HEK293T (cell line): ENCODE measurements at regions not wholly inside any gene's neighbourhood (a gene's known extent, or its start where the extent isn't known, plus 50 kb on each side); places are given as distances from the start of the nearest gene placed in this dataset.

Source experiments
- CTCF ChIA-PET: fragments of 350-600 bp; formaldehyde crosslinking; extraction: SDS; loops from one replicate; lab custom pipeline; 2021; ENCODE audit warnings: antibody characterized with exemption, inconsistent platforms; lab: Yijun Ruan, JAX
- POLR2A ChIA-PET: fragments of 350-600 bp; formaldehyde crosslinking; extraction: SDS; loops from one replicate; lab custom pipeline; 2020; ENCODE audit warnings: antibody characterized with exemption, inconsistent platforms; lab: Yijun Ruan, JAX
- DNase-seq: peaks from one replicate; pipeline ENCODE4 v3.0.0; 2012; ENCODE audit warnings: mixed read lengths; ENCODE audit errors: extremely low spot score
- ARNT ChIP-seq: fragments of 450-650 bp; IDR thresholded peaks from 2 replicates; pipeline ENCODE4 v1.6.1; 2017; ENCODE audit warnings: mild to moderate bottlenecking
- BHLHE40 ChIP-seq: fragments of 450-650 bp; IDR thresholded peaks from 2 replicates; pipeline ENCODE4 v1.6.1; 2016; ENCODE audit warnings: mild to moderate bottlenecking, moderate library complexity, borderline replicate concordance
- CTBP1 ChIP-seq: fragments of 450-650 bp; IDR thresholded peaks from 2 replicates; pipeline ENCODE4 v1.6.1; 2016; ENCODE audit warnings: borderline replicate concordance
- FOXA1 ChIP-seq: fragments of 450-650 bp; IDR thresholded peaks from 2 replicates; pipeline ENCODE4 v1.6.1; 2016; ENCODE audit warnings: mild to moderate bottlenecking
- FOXK2 ChIP-seq: fragments of 450-650 bp; IDR thresholded peaks from 2 replicates; pipeline ENCODE4 v1.6.1; 2016; ENCODE audit warnings: mild to moderate bottlenecking
- FOXM1 ChIP-seq: fragments of 450-650 bp; IDR thresholded peaks from 2 replicates; pipeline ENCODE4 v1.6.1; 2017; ENCODE audit warnings: mild to moderate bottlenecking, borderline replicate concordance
- HDGF ChIP-seq: fragments of 450-650 bp; IDR thresholded peaks from 2 replicates; pipeline ENCODE4 v1.6.1; 2017; ENCODE audit warnings: antibody characterized with exemption, borderline replicate concordance
- L3MBTL2 ChIP-seq: fragments of 450-650 bp; conservative IDR thresholded peaks from 2 replicates; pipeline ENCODE4 v1.6.1; 2016; ENCODE audit warnings: mild to moderate bottlenecking
- LEF1 ChIP-seq: fragments of 450-650 bp; IDR thresholded peaks from 2 replicates; pipeline ENCODE4 v1.6.1; 2017; ENCODE audit warnings: mild to moderate bottlenecking, borderline replicate concordance
- NFRKB ChIP-seq: fragments of 450-650 bp; IDR thresholded peaks from 2 replicates; pipeline ENCODE4 v1.6.1; 2016; ENCODE audit warnings: mild to moderate bottlenecking, moderate library complexity
- PKNOX1 ChIP-seq: fragments of 450-650 bp; IDR thresholded peaks from 2 replicates; pipeline ENCODE4 v1.6.1; 2016
- SP1 ChIP-seq: fragments of 450-650 bp; IDR thresholded peaks from 2 replicates; pipeline ENCODE4 v1.6.1; 2017
- SUZ12 ChIP-seq: fragments of 450-650 bp; IDR thresholded peaks from 2 replicates; pipeline ENCODE4 v1.6.1; 2016; ENCODE audit warnings: mild to moderate bottlenecking
- TARDBP ChIP-seq: fragments of 450-650 bp; IDR thresholded peaks from 2 replicates; pipeline ENCODE4 v1.6.1; 2016
- ZNF384 ChIP-seq: fragments of 450-650 bp; IDR thresholded peaks from 2 replicates; pipeline ENCODE4 v1.6.1; 2016

- POLR2A ChIA-PET: interaction anchor here (0.6 kb wide), 1 partner anchor 62 kb away, joined by 3 read pairs; no protein-coding TSS in a partner anchor
- TF ChIP-seq CTBP1 (no peak), HDGF (no peak), LEF1 (no peak), SP1 (no peak), FOXA1 (no peak), TARDBP (no peak), PKNOX1 (peak; percentile 72)
- CTCF ChIA-PET: interaction anchor here (0.6 kb wide), 1 partner anchor 12 kb away, joined by 3 read pairs; no protein-coding TSS in a partner anchor
- DNase-seq: no peak
These were observed 52.4 kb upstream of the WDR26 start for GRCh38 chr1:224486801-224487583.

DNA sequence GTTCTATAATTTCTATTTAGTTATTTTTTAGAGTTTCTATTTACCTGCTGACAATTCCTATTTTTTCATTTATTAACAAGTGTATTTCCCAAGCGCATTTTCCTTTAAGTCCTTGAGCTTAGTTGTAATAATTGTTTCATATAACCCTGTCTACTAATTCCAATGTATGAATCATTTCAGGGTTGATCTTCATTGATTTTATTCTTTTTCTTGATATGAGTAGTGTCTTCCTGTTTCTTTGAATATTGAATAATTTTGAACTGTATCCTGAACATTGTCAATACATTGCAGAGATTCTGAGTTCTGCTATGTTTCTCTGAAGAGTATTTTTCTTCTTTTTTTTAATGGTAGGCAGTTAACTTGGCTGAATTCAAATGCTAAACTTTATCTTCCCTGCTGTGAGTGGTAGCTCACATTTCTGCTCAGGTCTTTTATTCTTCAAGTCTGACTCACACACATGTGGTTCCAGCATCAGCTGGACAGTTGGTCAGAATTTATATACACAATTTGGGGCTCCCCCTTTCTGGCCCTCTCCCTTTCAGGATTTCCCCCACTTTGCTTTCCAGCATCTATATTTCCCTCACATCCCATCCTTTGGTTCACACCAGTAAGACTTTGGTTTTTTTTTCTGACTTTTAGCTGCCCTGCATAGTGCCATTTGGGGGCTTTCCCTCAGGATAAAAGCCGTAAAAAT, 54.4 kb upstream of the WDR26 start:
- ChIA-PET CTCF (interaction anchor here (0.6 to 0.7 kb wide), 3 partner anchors 24 to 364 kb away, joined by 3 read pairs; no protein-coding TSS in a partner anchor), POLR2A (interaction anchor here (1.0 kb wide), 1 partner anchor 54 kb away, joined by 4 read pairs; the partner anchor contains the start of gene WDR26)

DNA sequence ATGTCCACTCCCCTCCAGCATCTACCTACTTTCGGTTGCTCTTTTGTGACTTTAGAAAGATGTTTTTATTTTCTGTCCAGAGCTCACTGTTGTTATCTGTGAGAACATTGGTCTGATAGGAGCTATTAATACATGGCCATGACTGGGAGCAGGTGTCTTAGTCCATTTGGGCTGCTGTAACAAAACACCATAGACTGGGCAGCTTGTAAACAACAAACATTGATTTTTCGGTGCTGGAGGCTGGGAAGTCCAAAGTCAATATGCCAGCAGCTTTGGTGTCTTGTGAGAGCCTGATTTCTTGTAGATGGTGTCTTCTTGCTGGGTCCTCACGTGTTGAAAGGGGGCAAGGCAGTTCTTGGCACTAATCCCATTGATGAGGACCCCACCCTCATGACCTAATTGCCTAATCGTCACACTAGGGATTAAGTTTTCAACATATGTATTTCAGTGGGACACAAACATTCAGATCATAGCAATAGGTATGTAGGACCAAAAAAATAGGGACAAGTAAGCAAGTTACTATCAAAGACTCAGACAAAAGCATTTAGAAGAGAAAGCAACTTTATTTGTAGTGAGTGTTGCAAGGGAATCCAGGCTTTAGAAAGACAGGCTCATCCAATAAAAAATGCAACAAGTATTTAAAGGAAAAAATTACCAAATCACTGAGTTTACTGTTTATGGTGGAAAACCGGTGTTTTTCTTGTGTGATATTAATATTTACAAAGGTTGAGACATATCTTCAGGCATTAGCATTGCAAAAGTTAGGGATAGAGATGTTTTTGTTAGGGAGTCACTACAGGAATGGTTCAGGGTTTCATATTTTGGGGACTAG, 55.2 kb upstream of the WDR26 start:
- CTCF ChIA-PET: interaction anchor here (0.6 to 0.7 kb wide), 2 partner anchors 23 to 364 kb away, joined by 3 read pairs; no protein-coding TSS in a partner anchor
- TF ChIP-seq SUZ12: no peak
- TF ChIP-seq TARDBP: no peak
- no peak for TF ChIP-seq LEF1
- TF ChIP-seq NFRKB: no peak
- no peak for TF ChIP-seq FOXM1
- TF ChIP-seq L3MBTL2: no peak
- TF ChIP-seq FOXK2: no peak
- no peak for TF ChIP-seq HDGF
- TF ChIP-seq ARNT: no peak
- TF ChIP-seq CTBP1: no peak
- DNase-seq: no peak
- POLR2A ChIA-PET: interaction anchor here (1.0 kb wide), 1 partner anchor 55 kb away, joined by 4 read pairs; the partner anchor contains the start of gene WDR26

More for the DNA sequence above, 54.4 kb upstream of the WDR26 start:
- no peak for DNase-seq
- no peak for TF ChIP-seq LEF1
- TF ChIP-seq ZNF384: peak; percentile 87

GRCh38 chr1:224490549-224491537, 56.2 kb upstream of the WDR26 start:
- no peak for DNase-seq
- ChIA-PET POLR2A (no interaction called here), CTCF (no interaction called here)
- TF ChIP-seq TARDBP (no peak), ZNF384 (no peak), BHLHE40 (no peak), PKNOX1 (peak; percentile 69; the same call in 1 of the 2 replicates), CTBP1 (peak; percentile 36; the same call in 1 of the 2 replicates)

GRCh38 chr1:224492015-224492414, 57.4 kb upstream of the WDR26 start:
- ChIA-PET CTCF (no interaction called here), POLR2A (no interaction called here)
- no peak for DNase-seq
- TF ChIP-seq PKNOX1 (peak; percentile 79), ARNT (no peak)
